HUDEP-2 (cell line): ENCODE measurements at regions not wholly inside any gene's neighbourhood (a gene's known extent, or its start where the extent isn't known, plus 50 kb on each side); places are given as distances from the start of the nearest gene placed in this dataset.

Experiments
- DNase-seq, 76 experiments: peaks; one replicate each; lab custom pipeline; 2025; ENCODE audit not compliant: unreplicated experiment in 76 of 76; lab: John Stamatoyannopoulos, UW

- DNase-seq = no peak
These were observed 743.0 kb upstream of the NUDT12 start for GRCh38 chr5:104305602-104306001.

GRCh38 chr5:104299998-104300706 is 737.6 kb upstream of the NUDT12 start:
- DNase-seq = no peak

DNA sequence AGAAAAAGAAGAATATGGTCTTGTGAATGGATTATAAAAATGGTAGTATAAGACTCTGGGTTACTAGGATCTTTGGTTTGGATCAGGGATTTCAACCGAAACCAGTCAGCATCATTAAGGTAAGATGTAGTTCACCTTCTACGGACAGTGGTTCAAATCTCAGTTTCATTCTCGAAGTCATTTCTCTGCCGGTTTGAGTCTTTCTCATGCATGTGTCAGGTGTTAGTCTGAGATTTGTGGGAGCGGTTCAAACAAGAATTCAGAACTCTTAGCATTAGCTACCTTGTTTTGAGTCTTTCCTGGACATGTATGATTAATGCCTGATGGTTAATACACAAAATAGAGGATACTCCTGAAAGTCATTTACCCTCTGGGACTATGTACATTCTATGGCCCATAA is 735.9 kb upstream of the NUDT12 start:
- no peak for DNase-seq

DNA sequence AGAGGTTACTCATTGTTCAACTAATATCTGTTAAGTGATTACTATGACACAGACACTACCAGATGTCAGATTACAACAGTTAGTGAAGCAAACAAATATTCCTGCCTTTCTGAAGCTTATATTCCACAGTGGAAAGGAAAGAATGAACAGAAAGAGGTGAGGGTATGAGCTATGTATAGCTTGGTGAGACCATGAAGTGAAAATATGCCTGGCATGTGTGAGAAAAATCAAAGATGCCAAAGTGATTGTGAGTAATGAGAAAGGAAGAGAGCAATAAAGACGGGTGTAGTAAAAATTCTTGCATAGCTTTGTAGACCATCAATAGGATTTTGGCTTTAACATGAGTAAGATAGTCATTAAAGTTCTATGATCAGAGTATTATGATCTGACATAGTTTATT is 734.5 kb upstream of the NUDT12 start:
- no peak for DNase-seq

DNA sequence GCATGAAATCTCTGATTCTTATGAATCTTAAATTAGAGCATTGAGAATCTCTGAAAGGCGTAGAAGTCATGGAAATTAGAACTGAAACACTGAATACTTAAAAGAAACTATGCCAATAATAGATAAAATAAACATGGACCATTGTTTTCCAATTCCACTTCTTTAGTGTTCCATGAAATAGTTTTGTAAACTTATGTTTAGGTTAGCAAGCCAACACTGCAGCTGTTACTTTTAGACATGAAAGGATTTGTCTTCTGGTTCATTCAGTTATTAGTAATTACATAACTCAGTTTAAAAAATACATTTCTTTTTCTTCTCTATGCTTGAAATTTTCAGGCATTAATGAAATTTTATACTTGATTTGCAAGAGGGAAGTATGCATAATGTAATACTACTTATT is 733.4 kb upstream of the NUDT12 start:
- no peak for DNase-seq

- DNase-seq = no peak
These were observed 720.5 kb upstream of the NUDT12 start for GRCh38 chr5:104283136-104283535.

DNA sequence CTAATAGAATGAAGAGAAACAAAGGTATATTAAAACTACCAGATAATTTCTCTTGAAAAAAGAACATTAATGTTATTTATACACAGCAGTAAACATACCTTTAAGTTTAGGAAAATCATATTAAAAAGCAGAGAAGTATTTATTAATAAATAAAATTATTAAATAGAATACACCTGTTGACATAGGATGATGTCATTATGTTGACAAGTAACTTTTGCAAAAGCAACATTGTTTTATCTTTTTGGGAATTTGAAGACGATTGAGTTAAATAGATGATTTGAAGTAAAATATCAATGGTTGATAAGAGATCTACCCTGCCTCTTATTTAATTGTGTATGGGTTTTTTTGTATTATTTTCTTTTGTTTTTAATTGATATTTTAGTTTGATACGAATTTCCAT is 711.1 kb upstream of the NUDT12 start:
- no peak for DNase-seq

GRCh38 chr5:104267320-104268015 is 704.9 kb upstream of the NUDT12 start:
- DNase-seq = no peak

DNA sequence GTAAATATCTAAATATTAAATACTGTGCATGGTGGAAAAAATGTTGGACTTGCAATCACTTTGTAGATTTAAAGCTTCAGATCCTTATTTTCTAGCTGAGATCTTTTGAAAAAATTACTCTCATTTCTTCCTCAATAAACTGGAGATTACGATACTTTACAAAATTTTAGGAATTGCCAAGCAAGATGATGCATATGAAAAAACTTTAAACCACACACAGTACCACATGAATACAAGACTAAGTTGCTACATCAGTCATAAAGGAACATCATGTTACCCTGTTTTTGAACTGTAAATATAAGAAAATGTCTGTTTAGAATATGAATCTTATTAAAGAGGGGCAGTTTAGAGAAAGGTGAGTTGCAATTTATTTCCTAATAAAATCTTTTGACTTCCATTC is 703.6 kb upstream of the NUDT12 start:
- DNase-seq = no peak

DNA sequence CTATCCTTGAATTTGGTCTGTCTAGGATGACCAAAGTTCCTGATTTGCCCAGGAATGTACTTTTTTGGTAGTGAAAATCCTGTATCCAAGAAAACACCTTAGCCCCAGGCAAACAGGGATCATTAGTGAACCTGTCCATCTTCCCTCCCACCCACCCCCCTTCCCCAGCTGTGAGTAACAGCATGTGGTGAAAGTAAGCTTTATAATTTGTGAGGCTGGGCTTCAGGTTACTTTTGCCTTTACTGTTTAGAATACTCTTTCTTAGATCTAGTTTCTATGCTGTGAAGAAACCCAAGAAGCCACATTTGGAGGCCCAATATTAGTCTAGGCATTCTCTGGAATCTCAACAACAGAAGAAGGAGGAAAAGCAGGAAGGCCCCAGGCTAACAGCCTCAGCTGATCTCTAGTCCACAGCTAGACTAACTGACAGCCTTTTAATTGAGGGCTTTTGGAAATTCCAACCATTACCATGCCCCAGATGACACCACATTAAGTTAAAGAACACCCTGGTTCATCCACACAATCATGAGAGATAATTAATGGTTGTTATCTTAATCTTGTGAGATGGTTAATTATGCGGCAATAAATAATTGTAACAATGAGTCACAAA is 703.0 kb upstream of the NUDT12 start:
- DNase-seq = no peak

- peak in 54 of 76 experiments; percentile 1 to 85 (median 34) for DNase-seq
These were observed 684.7 kb upstream of the NUDT12 start for GRCh38 chr5:104247260-104247659.

DNA sequence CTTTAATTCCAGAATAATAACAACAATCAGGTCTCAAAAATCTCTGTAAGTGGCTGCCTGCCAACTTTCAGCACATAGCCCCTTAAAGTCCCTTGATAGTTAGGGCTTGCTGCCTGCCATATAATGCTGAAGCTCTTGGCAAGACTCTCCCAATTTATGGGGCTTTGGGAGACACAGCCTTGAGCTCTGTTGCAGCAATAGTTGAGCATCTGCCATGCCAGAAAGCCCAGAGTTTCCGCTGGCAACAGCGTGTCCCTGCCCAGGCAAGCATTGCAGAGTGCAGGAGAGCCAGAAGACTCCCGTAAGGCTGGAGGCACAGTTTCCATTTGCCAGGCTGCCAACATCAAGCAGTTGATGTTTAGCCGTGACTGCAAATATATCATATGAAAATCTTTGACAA is 678.5 kb upstream of the NUDT12 start:
- DNase-seq = no peak

DNA sequence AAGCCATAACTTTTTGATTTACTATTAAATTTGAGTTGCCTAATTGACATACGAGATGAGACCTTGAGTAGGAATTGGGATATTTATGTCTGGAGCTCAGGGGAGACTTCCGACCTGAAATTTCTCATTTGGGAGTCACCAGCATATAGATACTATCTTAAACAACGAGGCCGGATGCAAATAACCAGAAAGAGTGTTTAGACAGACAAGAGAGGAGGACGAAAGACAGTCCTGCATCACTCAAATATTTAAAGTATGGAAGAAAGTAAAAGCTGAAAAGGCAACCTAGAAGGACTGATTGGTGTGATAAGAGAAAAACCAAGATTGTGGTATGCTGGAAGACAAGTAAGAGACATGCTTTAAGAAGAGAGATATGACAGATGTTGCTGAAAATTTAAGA is 675.0 kb upstream of the NUDT12 start:
- DNase-seq = no peak

GRCh38 chr5:104223885-104224773 is 661.5 kb upstream of the NUDT12 start:
- no peak for DNase-seq

GRCh38 chr5:104218200-104218599 is 655.6 kb upstream of the NUDT12 start:
- no peak for DNase-seq

GRCh38 chr5:104213216-104213615 is 650.6 kb upstream of the NUDT12 start:
- no peak for DNase-seq

GRCh38 chr5:104199771-104200170 is 637.2 kb upstream of the NUDT12 start:
- no peak for DNase-seq

GRCh38 chr5:104198156-104198555 is 635.6 kb upstream of the NUDT12 start:
- DNase-seq = no peak

- peak in 7 of 76 experiments; percentile 1 to 27 (median 8) for DNase-seq
These were observed 627.3 kb upstream of the NUDT12 start for GRCh38 chr5:104189909-104190308.

DNA sequence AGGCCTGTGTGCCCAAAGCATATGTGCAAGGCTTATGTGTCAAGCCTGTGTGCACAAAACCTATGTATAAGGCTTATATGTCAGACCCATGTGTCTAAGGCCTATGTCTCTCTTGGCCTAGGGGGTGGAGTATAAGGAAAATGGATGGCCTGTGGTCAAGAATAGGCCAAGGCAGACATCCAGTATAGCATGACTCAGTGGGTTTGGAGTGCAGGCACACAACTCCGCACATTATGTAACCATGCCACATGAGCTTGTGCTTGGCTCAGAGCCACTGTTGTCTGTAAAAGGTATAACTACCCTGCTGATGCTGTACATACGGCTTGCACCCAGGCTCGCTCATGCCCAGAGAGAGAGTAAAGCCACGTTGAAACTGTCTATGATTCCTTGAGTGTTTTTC is 626.4 kb upstream of the NUDT12 start:
- DNase-seq = no peak

DNA sequence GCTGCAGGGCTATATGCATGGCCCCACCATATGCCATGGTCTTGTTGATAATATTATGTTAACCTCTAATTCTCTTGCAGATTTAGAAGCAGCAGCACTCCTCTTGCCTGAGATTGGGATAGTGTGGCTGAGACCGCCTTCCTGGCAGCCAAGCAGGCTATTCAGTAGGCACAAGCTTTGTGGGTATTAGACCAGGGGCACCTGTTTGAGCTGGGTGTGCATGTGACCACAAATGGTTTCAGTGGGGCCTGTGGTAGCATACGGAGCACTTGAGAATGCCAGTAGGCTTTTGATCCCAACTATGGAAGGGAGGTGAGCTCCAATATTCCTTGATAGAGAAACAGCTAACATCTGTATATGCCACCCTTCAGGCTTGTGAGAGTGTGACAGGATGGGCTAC is 625.1 kb upstream of the NUDT12 start:
- no peak for DNase-seq
